CD14-positive monocyte (primary cell): ENCODE measurements at regions not wholly inside any gene's neighbourhood (a gene's known extent, or its start where the extent isn't known, plus 50 kb on each side); places are given as distances from the start of the nearest gene placed in this dataset.
A peak's percentile ranks its signal among the peaks of the same experiment; 100 is the strongest.

Experiments
- DNase-seq, 3 donors: peaks; one replicate each; pipeline ENCODE4 v3.0.0-alpha.2; 2011 to 2022
- H2AFZ ChIP-seq: 2 replicates; pipeline ENCODE4 v1.6.0; 2012; ENCODE audit warnings: mild to moderate bottlenecking, low read depth, low read length, inconsistent platforms; ENCODE audit not compliant: insufficient read depth, poor library complexity, severe bottlenecking
- H3K27ac ChIP-seq, 2 donors: 1 replicate in 1 of 2; 2 replicates in 1 of 2; pipeline ENCODE4 v1.5.1; 2012 to 2013; ENCODE audit warnings: low read length in 2 of 2, control low read depth in 1 of 2, inconsistent platforms in 1 of 2, low read depth in 1 of 2, mild to moderate bottlenecking in 1 of 2
- H3K27me3 ChIP-seq, 2 donors: one replicate each; pipeline versions ENCODE4 v1.6.0 to v1.6.1; 2011 to 2013; ENCODE audit warnings: low read length in 2 of 2; ENCODE audit not compliant: control insufficient read depth in 2 of 2, insufficient read depth in 2 of 2
- H3K36me3 ChIP-seq, 2 donors: replicated peaks in 1 of 2; 1 replicate in 1 of 2; 2 replicates in 1 of 2; pipeline versions ENCODE4 v1.5.1 to v1.6.1; 2012 to 2013; ENCODE audit warnings: low read length in 2 of 2, control low read depth in 1 of 2, inconsistent platforms in 1 of 2, mild to moderate bottlenecking in 1 of 2; ENCODE audit not compliant: insufficient read depth in 2 of 2, control insufficient read depth in 1 of 2
- H3K4me1 ChIP-seq, 2 donors: 1 replicate in 1 of 2; 2 replicates in 1 of 2; pipeline versions ENCODE4 v1.5.1 to v1.6.1; 2012 to 2013; ENCODE audit warnings: low read length in 2 of 2, control low read depth in 1 of 2, inconsistent platforms in 1 of 2, mild to moderate bottlenecking in 1 of 2, moderate library complexity in 1 of 2; ENCODE audit not compliant: insufficient read depth in 2 of 2, control insufficient read depth in 1 of 2
- H3K4me2 ChIP-seq: replicated peaks from 2 replicates; pipeline ENCODE3; 2012; ENCODE audit warnings: low read length, moderate library complexity, mild to moderate bottlenecking; ENCODE audit not compliant: poor library complexity, severe bottlenecking; ENCODE audit errors: extremely low read depth
- H3K4me3 ChIP-seq, 3 experiments: fragments of 200-600 bp in 1 of 3; sonication (generic) in 1 of 3; replicated peaks in 1 of 3; 1 replicate in 2 of 3; 2 replicates in 1 of 3; pipeline ENCODE4 v1.5.1; 2011 to 2013; ENCODE audit warnings: low read length in 3 of 3, mild to moderate bottlenecking in 3 of 3, control low read depth in 2 of 3, low read depth in 2 of 3, inconsistent platforms in 1 of 3, moderate library complexity in 1 of 3
- H3K79me2 ChIP-seq: 2 replicates; pipeline ENCODE4 v1.6.0; 2012; ENCODE audit warnings: mild to moderate bottlenecking, control low read depth, inconsistent platforms, low read length, moderate library complexity; ENCODE audit not compliant: insufficient read depth
- H3K9ac ChIP-seq: 2 replicates; pipeline ENCODE4 v1.6.0; 2017; ENCODE audit warnings: low read length, mild to moderate bottlenecking; ENCODE audit not compliant: insufficient read depth, poor library complexity, severe bottlenecking
- H3K9me3 ChIP-seq, 2 donors: replicated peaks in 1 of 2; 1 replicate in 1 of 2; 2 replicates in 1 of 2; pipeline versions ENCODE4 v1.5.1 to v1.6.1; 2012 to 2013; ENCODE audit warnings: low read length in 2 of 2, control low read depth in 1 of 2; ENCODE audit not compliant: control insufficient read depth in 1 of 2, insufficient read depth in 1 of 2
- H4K20me1 ChIP-seq: 2 replicates; pipeline ENCODE4 v1.6.0; 2012; ENCODE audit warnings: mild to moderate bottlenecking, low read length, control low read depth, moderate library complexity; ENCODE audit not compliant: insufficient read depth
- H3K27ac Mint-ChIP-seq, 7 donors: one replicate each; pipeline ENCODE4 v1.8.0; 2020; ENCODE audit warnings: mild to moderate bottlenecking in 7 of 7, mixed read lengths in 7 of 7, moderate library complexity in 6 of 7, inconsistent platforms in 2 of 7
- H3K27me3 Mint-ChIP-seq, 3 donors: one replicate each; pipeline ENCODE4 v1.8.0; 2021 to 2022; ENCODE audit warnings: low read depth in 3 of 3, mild to moderate bottlenecking in 3 of 3, mixed read lengths in 3 of 3, moderate library complexity in 3 of 3, inconsistent platforms in 1 of 3
- H3K36me3 Mint-ChIP-seq, 2 donors: one replicate each; pipeline ENCODE4 v1.8.0; 2020; ENCODE audit warnings: mixed read lengths in 2 of 2, inconsistent platforms in 1 of 2, mild to moderate bottlenecking in 1 of 2
- H3K4me1 Mint-ChIP-seq: one replicate; pipeline ENCODE4 v1.8.0; 2020; ENCODE audit warnings: mild to moderate bottlenecking, mixed read lengths
- H3K4me3 Mint-ChIP-seq, 2 donors: one replicate each; pipeline ENCODE4 v1.8.0; 2020; ENCODE audit warnings: mild to moderate bottlenecking in 2 of 2, mixed read lengths in 2 of 2, moderate library complexity in 1 of 2
- H3K9me3 Mint-ChIP-seq, 7 donors: one replicate each; pipeline ENCODE4 v1.8.0; 2020 to 2022; ENCODE audit warnings: mixed read lengths in 7 of 7, mild to moderate bottlenecking in 6 of 7, moderate library complexity in 6 of 7, inconsistent platforms in 2 of 7
- CTCF ChIP-seq: fragments of 200-600 bp; IDR thresholded peaks from one replicate; pipeline ENCODE4 v1.8.0; 2022; ENCODE audit warnings: antibody characterized with exemption, mild to moderate bottlenecking
- WGBS: methylation state at CpG from one replicate; pipeline ENCODE4 v1.1.5; 2013; ENCODE audit warnings: missing lambda C conversion rate; ENCODE audit not compliant: insufficient coverage; 5-methylcytosine and 5-hydroxymethylcytosine counted together
- intact Hi-C, 2 donors: fragments of 100-400 bp; cut with micrococcal nuclease; formaldehyde crosslinking; loops; one replicate each; pipeline versions ENCODE4 v1.15.0 to v1.15.1; 2023

- WGBS = 68% methylated on average over 9 of the region's 13 CpGs
- intact Hi-C loops = no loop called here
- no peak overlapping the region for H3K9ac ChIP-seq
- DNase-seq = no peak
- H3K9me3 ChIP-seq = no peaks in the 10 kb centered on the region
- no peaks in the 10 kb centered on the region for H3K79me2 ChIP-seq
- Mint-ChIP-seq H3K27ac (no peak overlapping the region), H3K9me3 (peaks cover 0 to 1% (median 0%) of the 10 kb centered on the region in 7 donors), H3K4me3 (no peak overlapping the region), H3K27me3 (peaks cover 0 to 5% (median 2%) of the 10 kb centered on the region in 3 donors), H3K36me3 (no peaks in the 10 kb centered on the region), H3K4me1 (no peaks in the 10 kb centered on the region)
- no peaks in the 10 kb centered on the region for H4K20me1 ChIP-seq
- H3K4me1 ChIP-seq = no peaks in the 10 kb centered on the region
- no peak overlapping the region for H3K27ac ChIP-seq
- no peak overlapping the region for H3K4me3 ChIP-seq
- H3K4me2 ChIP-seq = no peak overlapping the region
- no peak for TF ChIP-seq CTCF
- no peaks in the 10 kb centered on the region for H3K36me3 ChIP-seq
- H3K27me3 ChIP-seq = no peaks in the 10 kb centered on the region
- H2AFZ ChIP-seq = no peak overlapping the region
Measured at GRCh38 chr2:129906139-129906860, 73.2 kb upstream of the RAB6C start.

GRCh38 chr2:129906861-129907235, 72.6 kb upstream of the RAB6C start:
- H3K4me3 ChIP-seq = no peak overlapping the region
- H3K27me3 ChIP-seq = no peaks in the 10 kb centered on the region
- 35% methylated on average over 11 of the region's 11 CpGs for WGBS
- no peaks in the 10 kb centered on the region for H4K20me1 ChIP-seq
- no peaks in the 10 kb centered on the region for H3K79me2 ChIP-seq
- intact Hi-C loops = no loop called here
- DNase-seq = no peak
- H2AFZ ChIP-seq = peak overlapping the region; percentile 29
- no peaks in the 10 kb centered on the region for H3K4me1 ChIP-seq
- Mint-ChIP-seq H3K27ac (peak overlapping the region in 1 of 7 donors; percentile 4), H3K4me1 (no peaks in the 10 kb centered on the region), H3K36me3 (no peaks in the 10 kb centered on the region), H3K9me3 (peaks cover 0 to 1% (median 0%) of the 10 kb centered on the region in 7 donors), H3K27me3 (peaks cover 0 to 5% (median 2%) of the 10 kb centered on the region in 3 donors), H3K4me3 (no peak overlapping the region)
- H3K9ac ChIP-seq = no peak overlapping the region
- no peak overlapping the region for H3K27ac ChIP-seq
- H3K9me3 ChIP-seq = no peaks in the 10 kb centered on the region
- no peaks in the 10 kb centered on the region for H3K36me3 ChIP-seq
- no peak overlapping the region for H3K4me2 ChIP-seq
- TF ChIP-seq CTCF = no peak
